Lung (tissue), 11 donors: ENCODE measurements at regions not wholly inside any gene's neighbourhood (a gene's known extent, or its start where the extent isn't known, plus 50 kb on each side); places are given as distances from the start of the nearest gene placed in this dataset.

Source experiments
- ATAC-seq: fragments of 200-7000 bp; cut with Tn5 transposase; one replicate; pipeline ENCODE4 v1.9.1; 2020; ENCODE audit warnings: moderate number of reproducible peaks; ENCODE audit not compliant: insufficient read depth, low FRiP score
- DNase-seq, 3 donors: peaks; one replicate each; pipeline ENCODE4 v3.0.0-alpha.2; 2013 to 2017
- H3K27ac ChIP-seq, 2 donors: one replicate each; pipeline ENCODE4 v1.5.1; 2013; ENCODE audit warnings: mild to moderate bottlenecking in 2 of 2, moderate library complexity in 2 of 2, control low read depth in 1 of 2, inconsistent platforms in 1 of 2, low read depth in 1 of 2, low read length in 1 of 2
- H3K27me3 ChIP-seq, 3 donors: one replicate each; pipeline ENCODE4 v1.5.1; 2013; ENCODE audit warnings: low read length in 2 of 3; ENCODE audit not compliant: control insufficient read depth in 3 of 3, insufficient read depth in 3 of 3
- H3K36me3 ChIP-seq, 4 donors: one replicate each; pipeline ENCODE4 v1.5.1; 2013; ENCODE audit warnings: low read length in 4 of 4, mild to moderate bottlenecking in 1 of 4, moderate library complexity in 1 of 4; ENCODE audit not compliant: control insufficient read depth in 4 of 4, insufficient read depth in 4 of 4
- H3K4me1 ChIP-seq, 5 donors: one replicate each; pipeline ENCODE4 v1.5.1; 2013; ENCODE audit warnings: low read length in 5 of 5, mild to moderate bottlenecking in 2 of 5, moderate library complexity in 1 of 5; ENCODE audit not compliant: control insufficient read depth in 5 of 5, insufficient read depth in 5 of 5
- H3K4me3 ChIP-seq: one replicate; pipeline ENCODE4 v1.5.1; 2013; ENCODE audit warnings: mild to moderate bottlenecking, control low read depth, moderate library complexity
- H3K9ac ChIP-seq, 2 donors: one replicate each; pipeline ENCODE4 v1.5.1; 2013; ENCODE audit warnings: low read length in 2 of 2, control low read depth in 1 of 2; ENCODE audit not compliant: insufficient read depth in 1 of 2
- H3K9me3 ChIP-seq, 4 donors: one replicate each; pipeline ENCODE4 v1.5.1; 2013; ENCODE audit warnings: low read length in 3 of 4, mild to moderate bottlenecking in 1 of 4, moderate library complexity in 1 of 4; ENCODE audit not compliant: control insufficient read depth in 4 of 4, insufficient read depth in 3 of 4
- WGBS, 2 donors: extraction: QIAGEN DNeasy Blood & Tissue Kit; methylation state at CpG; one replicate each; pipeline ENCODE4 v1.1.7; 2013; 5-methylcytosine and 5-hydroxymethylcytosine counted together
- TF ChIP-seq, protein P1 (sequence below): IDR thresholded peaks from 2 replicates; pipeline ENCODE4 v1.5.1; 2012; ENCODE audit warnings: mild to moderate bottlenecking; ENCODE audit errors: control extremely low read depth, extremely low read depth
- donor health status: control.
- donor health status: control.
- donor health status: Bipolar disorder and iron deficiency.
- donor health status: healthy.
- donor health status: DM: yes; HTN: yes; CAD: no.

GRCh38 chr10:3681642-3682554 is 103.1 kb downstream of the KLF6 start:
- H3K27ac ChIP-seq = no peak overlapping the region
- H3K9ac ChIP-seq = no peak overlapping the region
- H3K9me3 ChIP-seq = peaks cover 0 to 2% (median 0%) of the 10 kb centered on the region in 4 donors
- H3K4me1 ChIP-seq = no peaks in the 10 kb centered on the region
- DNase-seq = no peak
- TF ChIP-seq, protein P1, sequence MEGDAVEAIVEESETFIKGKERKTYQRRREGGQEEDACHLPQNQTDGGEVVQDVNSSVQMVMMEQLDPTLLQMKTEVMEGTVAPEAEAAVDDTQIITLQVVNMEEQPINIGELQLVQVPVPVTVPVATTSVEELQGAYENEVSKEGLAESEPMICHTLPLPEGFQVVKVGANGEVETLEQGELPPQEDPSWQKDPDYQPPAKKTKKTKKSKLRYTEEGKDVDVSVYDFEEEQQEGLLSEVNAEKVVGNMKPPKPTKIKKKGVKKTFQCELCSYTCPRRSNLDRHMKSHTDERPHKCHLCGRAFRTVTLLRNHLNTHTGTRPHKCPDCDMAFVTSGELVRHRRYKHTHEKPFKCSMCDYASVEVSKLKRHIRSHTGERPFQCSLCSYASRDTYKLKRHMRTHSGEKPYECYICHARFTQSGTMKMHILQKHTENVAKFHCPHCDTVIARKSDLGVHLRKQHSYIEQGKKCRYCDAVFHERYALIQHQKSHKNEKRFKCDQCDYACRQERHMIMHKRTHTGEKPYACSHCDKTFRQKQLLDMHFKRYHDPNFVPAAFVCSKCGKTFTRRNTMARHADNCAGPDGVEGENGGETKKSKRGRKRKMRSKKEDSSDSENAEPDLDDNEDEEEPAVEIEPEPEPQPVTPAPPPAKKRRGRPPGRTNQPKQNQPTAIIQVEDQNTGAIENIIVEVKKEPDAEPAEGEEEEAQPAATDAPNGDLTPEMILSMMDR = no peak
- 90% methylated on average over 23 of the region's 23 CpGs for WGBS, 2 donors
- no peak overlapping the region for H3K4me3 ChIP-seq
- no peaks in the 10 kb centered on the region for H3K36me3 ChIP-seq
- no peak for ATAC-seq
- H3K27me3 ChIP-seq = no peaks in the 10 kb centered on the region

DNA sequence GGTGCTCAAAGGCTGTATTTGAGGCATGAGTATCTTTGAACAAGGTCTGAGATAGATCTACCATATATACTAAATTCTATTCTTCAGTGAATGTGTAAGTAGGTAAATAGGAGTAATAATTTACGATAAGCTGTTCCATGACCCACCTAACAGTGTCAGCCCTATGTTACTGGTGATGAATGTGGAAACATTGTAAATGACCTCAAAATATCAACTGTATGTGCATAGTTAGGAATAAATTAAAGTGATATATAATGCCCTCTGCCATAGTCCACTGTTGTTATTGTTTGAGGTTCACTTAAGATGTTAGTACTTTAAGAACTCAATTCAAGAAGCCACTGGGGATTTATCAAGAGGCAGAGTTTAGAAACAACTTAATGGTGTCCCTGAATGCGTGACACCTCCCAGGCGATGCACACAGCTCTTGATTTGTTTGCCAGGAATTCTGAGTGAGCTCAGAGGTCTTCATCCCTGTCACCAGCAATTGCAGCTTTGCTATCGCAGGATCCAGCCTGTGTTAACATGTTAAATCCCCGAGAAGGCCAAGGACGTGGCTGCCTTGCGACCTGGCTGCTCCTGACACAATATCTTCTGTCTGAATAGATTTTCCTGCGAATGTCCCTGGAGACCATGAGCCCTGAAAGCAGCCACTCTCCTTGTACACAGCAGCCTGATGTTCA is 104.9 kb downstream of the KLF6 start:
- H3K4me3 ChIP-seq = no peak overlapping the region
- 88 to 92% methylated on average over 8 of the region's 8 CpGs for WGBS, 2 donors
- H3K9ac ChIP-seq = no peak overlapping the region
- TF ChIP-seq, protein P1 = no peak
- H3K27me3 ChIP-seq = no peaks in the 10 kb centered on the region
- no peak for DNase-seq
- peaks cover 0 to 2% (median 0%) of the 10 kb centered on the region in 4 donors for H3K9me3 ChIP-seq
- no peaks in the 10 kb centered on the region for H3K36me3 ChIP-seq
- no peak for ATAC-seq
- H3K27ac ChIP-seq = no peak overlapping the region
- H3K4me1 ChIP-seq = no peaks in the 10 kb centered on the region

DNA sequence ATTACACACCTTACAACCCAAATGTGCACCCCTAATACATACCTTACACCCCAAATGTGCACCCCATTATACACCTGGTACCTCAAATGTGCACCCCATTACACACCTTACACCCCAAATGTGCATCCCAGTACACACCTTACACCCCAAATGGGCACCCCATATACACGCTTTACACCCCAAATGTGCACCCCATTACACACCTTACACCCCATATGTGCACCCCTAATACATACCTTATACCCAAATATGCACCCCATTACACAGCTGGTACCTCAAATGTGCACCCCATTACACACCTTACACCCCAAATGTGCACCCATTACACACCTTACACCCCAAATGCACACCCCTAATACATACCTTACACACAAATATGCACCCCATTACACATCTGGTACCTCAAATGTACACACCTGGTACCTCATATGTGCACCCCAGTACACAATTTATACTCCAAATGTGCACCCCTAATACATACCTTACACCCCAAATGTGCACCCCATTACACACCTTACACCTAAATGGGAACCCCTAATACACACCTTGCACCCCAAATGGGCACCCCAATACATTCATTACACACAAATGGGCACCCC is 106.3 kb downstream of the KLF6 start:
- H3K27me3 ChIP-seq = no peaks in the 10 kb centered on the region
- H3K9me3 ChIP-seq = peaks cover 0 to 2% (median 0%) of the 10 kb centered on the region in 4 donors
- no peak overlapping the region for H3K27ac ChIP-seq
- TF ChIP-seq, protein P1 = no peak
- H3K4me3 ChIP-seq = no peak overlapping the region
- DNase-seq (no peak), ATAC-seq (no peak)
- WGBS, 2 donors = 81 to 91% methylated on average over 1 of the region's 1 CpG
- H3K4me1 ChIP-seq = no peaks in the 10 kb centered on the region
- no peak overlapping the region for H3K9ac ChIP-seq
- no peaks in the 10 kb centered on the region for H3K36me3 ChIP-seq
